Common myeloid progenitor, CD34-positive (primary cell): ENCODE measurements at regions not wholly inside any gene's neighbourhood (a gene's known extent, or its start where the extent isn't known, plus 50 kb on each side); places are given as distances from the start of the nearest gene placed in this dataset.

Experiments used
- CTCF ChIA-PET: fragments of 350-600 bp; sonication (Branson Sonifier 250); formaldehyde crosslinking; loops from one replicate; lab custom pipeline; 2021; ENCODE audit warnings: antibody characterized with exemption; lab: Charles Lee
- POLR2A ChIA-PET: fragments of 350-600 bp; sonication (Branson Sonifier 250); formaldehyde crosslinking; loops from one replicate; lab custom pipeline; 2021; ENCODE audit warnings: antibody characterized with exemption; lab: Charles Lee
- DNase-seq, 3 donors: peaks; one replicate each; pipeline versions ENCODE4 v3.0.0 to v3.0.0-alpha.2; 2013
- H3K27ac ChIP-seq, 2 experiments: 1 replicate in 1 of 2; 2 replicates in 1 of 2; pipeline ENCODE4 v1.7.0; 2013; ENCODE audit warnings: inconsistent platforms in 2 of 2, low read length in 2 of 2, mild to moderate bottlenecking in 2 of 2, low read depth in 1 of 2, moderate library complexity in 1 of 2; ENCODE audit not compliant: severe bottlenecking in 2 of 2, insufficient read depth in 1 of 2, poor library complexity in 1 of 2
- H3K27me3 ChIP-seq, 5 experiments: replicated peaks in 2 of 5; 1 replicate in 3 of 5; 2 replicates in 2 of 5; pipeline versions ENCODE4 v1.6.1 to v1.7.0; 2013; ENCODE audit warnings: low read length in 4 of 5, mild to moderate bottlenecking in 2 of 5, moderate library complexity in 2 of 5, inconsistent platforms in 1 of 5; ENCODE audit not compliant: insufficient read depth in 5 of 5, control insufficient read depth in 4 of 5
- H3K36me3 ChIP-seq, 4 experiments: 1 replicate in 2 of 4; 2 replicates in 2 of 4; pipeline versions ENCODE4 v1.6.1 to v1.7.0; 2013; ENCODE audit warnings: low read length in 3 of 4, control low read depth in 1 of 4, mild to moderate bottlenecking in 1 of 4; ENCODE audit not compliant: control insufficient read depth in 4 of 4, insufficient read depth in 4 of 4
- H3K4me1 ChIP-seq, 4 experiments: 1 replicate in 3 of 4; 2 replicates in 1 of 4; pipeline versions ENCODE4 v1.6.1 to v1.7.1; 2013; ENCODE audit warnings: low read length in 3 of 4, mild to moderate bottlenecking in 3 of 4, control low read depth in 1 of 4, inconsistent platforms in 1 of 4, moderate library complexity in 1 of 4; ENCODE audit not compliant: control insufficient read depth in 4 of 4, insufficient read depth in 4 of 4; ENCODE audit errors: control extremely low read depth in 1 of 4
- H3K4me3 ChIP-seq, 7 experiments: 1 replicate in 4 of 7; 2 replicates in 3 of 7; pipeline versions ENCODE4 v1.5.1 to v1.7.0; 2013; ENCODE audit warnings: mild to moderate bottlenecking in 7 of 7, low read length in 6 of 7, moderate library complexity in 6 of 7, inconsistent platforms in 2 of 7, low read depth in 2 of 7, control low read depth in 1 of 7; ENCODE audit not compliant: insufficient read depth in 4 of 7, control insufficient read depth in 1 of 7; ENCODE audit errors: extremely low read depth in 1 of 7
- H3K9me3 ChIP-seq, 5 experiments: 1 replicate in 4 of 5; 2 replicates in 1 of 5; pipeline versions ENCODE4 v1.6.1 to v1.7.1; 2013; ENCODE audit warnings: low read length in 4 of 5, mild to moderate bottlenecking in 2 of 5, inconsistent platforms in 1 of 5, low read depth in 1 of 5, moderate library complexity in 1 of 5; ENCODE audit not compliant: control insufficient read depth in 4 of 5, insufficient read depth in 2 of 5; ENCODE audit errors: control extremely low read depth in 1 of 5
- WGBS: methylation state at CpG from one replicate; pipeline ENCODE4 v1.1.5; 2013; ENCODE audit not compliant: insufficient coverage; 5-methylcytosine and 5-hydroxymethylcytosine counted together

GRCh38 chr2:75342504-75343175 is 143.3 kb upstream of the TACR1 start:
- H3K4me3 ChIP-seq: no peak overlapping the region
- no peaks in the 10 kb centered on the region for H3K27me3 ChIP-seq
- H3K27ac ChIP-seq: no peak overlapping the region
- ChIA-PET CTCF (no interaction called here), POLR2A (no interaction called here)
- no peak for DNase-seq
- WGBS: no CpG with 5 or more reads among the region's 1 CpG
- H3K36me3 ChIP-seq: no peaks in the 10 kb centered on the region
- H3K4me1 ChIP-seq: no peaks in the 10 kb centered on the region
- no peaks in the 10 kb centered on the region for H3K9me3 ChIP-seq

GRCh38 chr2:75340560-75340959 is 141.2 kb upstream of the TACR1 start:
- ChIA-PET POLR2A (no interaction called here), CTCF (no interaction called here)
- 93% methylated on average over 3 of the region's 3 CpGs for whole genome bisulfite sequencing
- Histone ChIP-seq H3K4me3 (no peak overlapping the region), H3K36me3 (no peaks in the 10 kb centered on the region), H3K27me3 (no peaks in the 10 kb centered on the region), H3K27ac (no peak overlapping the region), H3K9me3 (no peaks in the 10 kb centered on the region), H3K4me1 (peaks cover 0 to 5% (median 0%) of the 10 kb centered on the region in 4 experiments)
- DNase-seq: no peak

DNA sequence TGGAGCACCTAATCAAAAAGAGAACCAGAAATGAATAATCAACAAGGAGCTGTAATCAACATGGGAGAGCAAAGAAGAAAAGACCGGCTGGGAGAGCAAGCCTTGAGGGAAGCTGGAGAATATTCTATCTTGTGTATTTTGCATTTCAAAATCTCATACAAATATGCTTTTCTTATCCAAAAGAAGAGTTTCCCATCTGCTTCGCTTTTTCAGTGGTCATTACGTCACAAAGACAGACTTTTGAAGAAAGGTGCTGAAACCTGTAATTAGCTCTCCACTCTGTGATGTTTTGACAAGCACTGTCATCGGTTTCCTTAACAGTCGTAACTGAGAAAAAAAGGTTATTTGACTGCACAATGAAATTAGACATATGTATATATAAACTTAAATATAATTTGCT is 139.1 kb upstream of the TACR1 start:
- DNase-seq: no peak
- H3K9me3 ChIP-seq: no peaks in the 10 kb centered on the region
- H3K27ac ChIP-seq: no peak overlapping the region
- H3K27me3 ChIP-seq: no peaks in the 10 kb centered on the region
- H3K4me3 ChIP-seq: no peak overlapping the region
- H3K4me1 ChIP-seq: peaks cover 0 to 5% (median 0%) of the 10 kb centered on the region in 4 experiments
- POLR2A ChIA-PET: no interaction called here
- CTCF ChIA-PET: no interaction called here
- WGBS: 100% methylated on average over 2 of the region's 5 CpGs
- H3K36me3 ChIP-seq: no peaks in the 10 kb centered on the region

DNA sequence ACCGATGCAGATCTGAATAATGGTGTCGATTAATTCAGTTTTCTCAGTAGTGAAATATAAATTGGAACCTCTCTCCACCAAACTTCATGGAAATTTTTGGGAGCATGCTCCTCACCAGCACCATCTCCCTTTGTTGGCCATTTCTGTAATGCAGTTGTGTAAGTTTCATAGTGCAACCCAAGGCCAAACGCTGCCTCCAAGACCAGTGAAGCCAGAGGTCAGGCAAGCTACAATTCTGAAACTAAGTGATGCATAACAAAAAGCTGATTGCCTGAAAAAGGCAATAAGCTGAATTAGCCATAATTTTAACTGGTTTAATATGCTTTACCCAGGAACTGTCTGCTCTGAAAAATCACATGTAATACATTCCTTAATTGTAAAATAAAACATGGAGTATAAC is 138.3 kb upstream of the TACR1 start:
- POLR2A ChIA-PET: no interaction called here
- Histone ChIP-seq H3K27me3 (no peaks in the 10 kb centered on the region), H3K9me3 (no peaks in the 10 kb centered on the region), H3K27ac (no peak overlapping the region), H3K36me3 (no peaks in the 10 kb centered on the region), H3K4me1 (peaks cover 0 to 5% (median 0%) of the 10 kb centered on the region in 4 experiments), H3K4me3 (no peak overlapping the region)
- DNase-seq: no peak
- WGBS: 100% methylated on average over 3 of the region's 3 CpGs
- CTCF ChIA-PET: no interaction called here

GRCh38 chr2:75337016-75337415 is 137.7 kb upstream of the TACR1 start:
- H3K4me1 ChIP-seq: peaks cover 0 to 5% (median 0%) of the 10 kb centered on the region in 4 experiments
- POLR2A ChIA-PET: no interaction called here

GRCh38 chr2:75336451-75336850 is 137.1 kb upstream of the TACR1 start:
- Histone ChIP-seq H3K4me1 (peaks cover 0 to 5% (median 0%) of the 10 kb centered on the region in 4 experiments), H3K27ac (no peak overlapping the region), H3K36me3 (no peaks in the 10 kb centered on the region), H3K9me3 (no peaks in the 10 kb centered on the region), H3K27me3 (no peaks in the 10 kb centered on the region), H3K4me3 (no peak overlapping the region)
- ChIA-PET CTCF (no interaction called here), POLR2A (no interaction called here)
- 96% methylated on average over 3 of the region's 3 CpGs for WGBS
- no peak for DNase-seq

More at GRCh38 chr2:75337016-75337415, 137.7 kb upstream of the TACR1 start:
- Histone ChIP-seq H3K4me3 (no peak overlapping the region), H3K27me3 (no peaks in the 10 kb centered on the region), H3K27ac (no peak overlapping the region), H3K36me3 (no peaks in the 10 kb centered on the region), H3K9me3 (no peaks in the 10 kb centered on the region)
- WGBS: no CpG with 5 or more reads among the region's 5 CpGs
- CTCF ChIA-PET: no interaction called here
- no peak for DNase-seq

GRCh38 chr2:75334076-75334475 is 134.8 kb upstream of the TACR1 start:
- DNase-seq: no peak
- Histone ChIP-seq H3K9me3 (no peaks in the 10 kb centered on the region), H3K36me3 (no peaks in the 10 kb centered on the region), H3K27ac (no peak overlapping the region), H3K4me1 (peaks cover 0 to 5% (median 0%) of the 10 kb centered on the region in 4 experiments), H3K4me3 (no peak overlapping the region), H3K27me3 (no peaks in the 10 kb centered on the region)
- CTCF ChIA-PET: interaction anchor here (1.1 kb wide), 1 partner anchor 10 kb away, joined by 3 read pairs; no protein-coding TSS in a partner anchor
- WGBS: 100% methylated on average over 5 of the region's 6 CpGs
- POLR2A ChIA-PET: no interaction called here
